HG02588 (cell line): ENCODE measurements at regions not wholly inside any gene's neighbourhood (a gene's known extent, or its start where the extent isn't known, plus 50 kb on each side); places are given as distances from the start of the nearest gene placed in this dataset.

Source experiments
- ATAC-seq: cut with Tn5 transposase; IDR thresholded peaks from one replicate; pipeline ENCODE4 v1.9.1; 2021; ENCODE audit warnings: mild to moderate bottlenecking, moderate library complexity; ENCODE audit not compliant: unreplicated experiment

DNA sequence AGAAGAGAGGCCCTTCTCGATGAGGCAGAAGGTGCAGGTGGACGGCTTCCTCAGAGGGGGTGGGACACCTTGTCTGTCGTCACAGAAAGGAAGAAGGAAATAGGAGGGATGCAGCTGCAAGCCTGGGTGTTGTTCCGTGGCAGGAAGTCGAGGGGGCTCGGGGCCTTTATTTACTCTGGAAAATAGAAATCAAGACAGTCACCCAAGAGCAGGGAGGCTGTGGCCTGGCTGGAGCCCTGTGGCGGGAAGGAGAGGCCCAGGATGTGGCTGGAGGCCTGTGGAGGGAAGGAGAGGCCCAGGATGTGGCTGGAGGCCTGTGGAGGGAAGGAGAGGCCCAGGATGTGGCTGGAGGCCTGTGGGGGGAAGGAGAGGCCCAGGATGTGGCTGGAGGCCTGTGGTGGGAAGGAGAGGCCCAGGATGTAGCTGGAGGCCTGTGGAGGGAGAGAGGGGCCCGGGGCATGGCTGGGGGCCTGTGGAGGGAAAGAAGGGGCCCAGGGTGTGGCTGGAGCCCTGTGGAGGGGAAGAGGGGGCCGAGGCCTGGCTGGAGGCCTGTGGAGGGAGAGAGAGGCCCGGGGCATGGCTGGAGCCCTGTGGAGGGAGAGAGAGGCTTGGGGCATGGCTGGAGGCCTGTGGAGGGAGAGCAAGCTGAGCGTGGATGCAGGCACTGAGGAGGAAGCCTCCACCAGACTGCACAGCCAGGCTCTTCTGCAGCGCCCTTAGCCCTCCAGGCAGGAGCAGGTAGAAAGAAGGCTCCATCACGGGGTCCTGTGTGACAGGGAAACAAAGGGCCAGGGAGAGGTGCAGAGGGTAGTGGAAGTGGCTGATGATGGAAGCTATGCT lies 97.3 kb upstream of the SFMBT2 start:
- no peak for ATAC-seq

DNA sequence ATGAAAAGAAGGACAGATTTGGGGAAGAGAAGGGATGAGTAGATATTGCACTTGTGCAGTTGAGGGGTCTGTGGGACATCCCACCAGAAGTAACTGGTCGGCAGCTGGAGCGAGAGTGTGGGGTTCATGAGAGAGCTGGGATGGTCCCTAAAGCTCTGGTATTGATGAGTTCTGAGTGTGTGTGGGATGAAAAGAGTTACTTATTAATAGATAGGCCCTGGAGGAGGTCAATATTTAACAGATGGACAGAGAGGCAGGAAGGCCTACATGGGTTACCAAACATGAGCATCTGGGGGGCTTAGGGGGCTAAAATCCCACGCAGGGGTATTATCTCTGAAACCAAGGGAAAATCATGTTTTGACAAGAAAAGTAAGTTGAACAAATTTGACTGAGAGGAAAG lies 95.7 kb upstream of the SFMBT2 start:
- ATAC-seq, result no peak

DNA sequence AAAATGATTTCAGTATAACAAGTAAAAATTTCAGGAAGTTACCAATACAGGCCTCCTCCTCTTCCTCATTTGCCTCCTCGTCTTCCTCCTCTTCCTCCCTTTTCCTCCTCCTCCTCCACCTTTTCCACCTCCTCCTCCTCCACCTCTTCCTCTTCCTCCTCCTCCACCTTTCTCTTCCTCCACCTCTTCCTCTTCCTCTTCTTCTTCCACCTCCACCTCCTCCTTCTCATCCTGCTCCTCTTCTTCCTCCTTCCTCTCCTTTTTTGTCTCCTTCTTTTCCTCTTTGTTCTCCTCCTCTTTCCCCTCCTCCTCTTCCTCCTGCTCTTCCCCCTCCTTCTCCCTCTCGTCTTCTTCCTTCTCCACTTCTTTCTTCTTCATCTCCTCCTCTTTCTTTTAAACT lies 94.4 kb upstream of the SFMBT2 start:
- no peak for ATAC-seq

DNA sequence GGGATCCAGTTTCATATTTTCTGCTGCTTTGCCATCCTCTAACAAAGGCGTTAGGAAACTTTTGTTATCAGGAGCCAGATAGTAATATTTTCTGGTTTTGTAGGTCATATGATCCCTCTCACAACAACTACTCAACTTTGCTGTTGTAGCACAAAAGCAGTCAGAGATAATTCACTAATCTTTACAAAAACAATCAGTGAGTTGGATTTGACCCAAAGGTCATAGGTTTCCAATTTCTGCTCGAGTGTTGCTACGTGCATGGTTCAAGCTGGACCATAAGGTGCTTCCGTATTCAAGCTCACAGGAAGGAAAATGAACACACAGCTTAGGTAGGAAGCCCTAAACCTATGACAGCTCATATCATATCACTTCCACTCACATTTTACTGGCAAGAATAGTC lies 92.4 kb upstream of the SFMBT2 start:
- no peak for ATAC-seq

DNA sequence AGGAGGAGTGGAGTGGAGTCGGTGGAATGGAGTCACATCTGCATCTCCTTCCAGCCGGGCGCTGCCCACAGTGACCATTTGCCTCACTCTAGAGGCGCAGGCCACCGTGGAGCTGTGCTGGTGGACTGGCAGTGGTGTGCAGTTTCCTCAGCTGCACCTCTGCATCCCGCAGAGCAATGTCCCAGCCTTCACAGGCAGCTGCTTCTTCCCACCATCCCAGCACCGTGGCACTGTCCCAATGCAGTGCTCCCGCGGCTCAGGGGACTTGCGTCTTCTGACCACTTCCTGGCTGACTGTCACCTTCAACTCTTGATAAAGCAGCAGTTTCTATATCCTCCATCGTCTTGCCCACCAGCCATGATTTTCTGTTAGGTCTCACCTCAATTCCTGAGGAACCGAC lies 90.3 kb upstream of the SFMBT2 start:
- ATAC-seq, result no peak

DNA sequence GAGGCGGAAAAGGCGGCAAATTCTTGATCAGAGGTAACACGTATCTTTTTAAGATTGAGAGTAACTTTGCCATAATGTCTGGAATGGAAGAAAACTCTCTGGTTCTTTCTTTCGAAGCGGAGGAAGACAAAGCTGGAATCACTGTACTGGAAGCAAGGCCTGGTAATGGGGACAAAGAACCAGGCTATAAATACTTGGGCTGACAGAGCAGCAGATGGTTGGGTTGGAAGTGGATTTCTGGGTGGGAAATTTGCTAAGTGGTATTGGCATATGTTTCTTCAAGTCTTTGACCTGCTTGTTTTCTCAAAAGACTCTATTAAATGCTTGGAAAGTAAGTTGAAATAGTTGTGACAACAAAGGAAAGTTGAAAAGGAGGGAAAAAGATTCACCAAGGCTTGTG lies 87.3 kb upstream of the SFMBT2 start:
- no peak for ATAC-seq

DNA sequence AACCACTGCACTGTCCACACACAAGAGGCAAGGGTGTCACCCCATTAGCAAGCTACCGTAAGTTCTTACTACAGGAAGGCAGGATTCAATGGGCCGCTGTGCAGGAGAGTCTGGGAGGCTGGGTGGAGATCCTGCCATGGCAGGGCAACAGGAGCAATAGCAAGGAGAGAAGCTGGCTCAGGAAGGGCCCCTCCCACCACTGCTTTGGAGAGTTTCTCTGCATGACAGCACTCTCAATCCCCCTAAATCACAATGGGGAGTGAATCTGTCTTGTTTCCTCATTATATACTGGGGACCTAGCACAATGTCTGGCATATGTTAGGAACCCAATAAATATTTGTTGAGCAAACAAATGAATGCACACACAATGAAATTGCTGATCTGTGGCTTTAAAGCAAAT lies 83.2 kb upstream of the SFMBT2 start:
- no peak for ATAC-seq

DNA sequence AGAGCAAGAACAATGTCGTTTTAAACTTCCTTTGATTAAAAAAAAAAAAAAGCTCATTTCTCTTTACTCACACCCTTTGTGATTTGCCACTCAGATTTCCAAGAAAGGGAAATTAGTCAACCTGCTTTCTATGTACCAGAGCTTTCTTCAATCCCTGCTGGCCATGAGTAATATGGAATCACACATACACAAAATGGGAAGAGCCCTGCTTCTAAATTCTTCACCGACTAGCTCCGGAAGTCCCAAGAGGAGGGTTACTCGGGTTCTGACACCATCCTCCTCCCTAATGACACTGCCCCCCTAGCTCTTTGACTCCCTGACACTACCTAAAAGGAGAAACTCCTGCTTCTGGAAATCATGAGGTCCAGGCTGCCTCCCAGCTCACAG lies 81.8 kb upstream of the SFMBT2 start:
- peak; percentile 26 for ATAC-seq

DNA sequence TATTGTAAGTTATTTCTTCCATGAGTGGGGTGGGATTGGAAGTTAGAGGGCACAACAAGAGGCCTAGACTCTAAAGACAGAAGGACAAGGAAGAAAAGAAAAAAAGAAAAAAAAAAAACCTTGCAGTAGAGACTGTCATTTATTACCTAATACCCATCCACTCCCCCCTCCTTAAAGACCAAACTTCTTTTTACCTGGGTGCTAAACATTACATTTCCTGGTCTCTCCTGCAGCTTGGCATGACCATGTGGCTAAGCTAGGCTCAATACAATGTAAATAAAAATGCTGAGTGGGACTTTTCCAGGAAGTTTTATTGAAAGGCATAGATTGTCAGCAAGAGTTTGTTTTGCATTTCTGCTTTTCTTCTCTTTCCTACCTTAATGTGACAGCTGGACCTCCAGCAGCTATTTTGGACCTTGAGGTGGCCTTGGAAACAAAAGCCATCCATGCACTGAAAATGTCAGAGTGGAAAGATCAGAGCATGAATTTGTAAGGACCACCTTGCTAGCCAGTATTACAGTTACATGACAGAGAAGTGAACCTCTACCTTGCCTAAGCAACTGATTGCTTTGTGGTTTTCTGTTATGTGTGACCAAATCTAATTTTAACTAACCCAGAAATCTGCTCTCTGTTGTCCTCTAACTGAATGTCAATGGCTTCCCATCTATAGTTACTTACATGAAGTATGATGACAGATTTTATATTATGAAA lies 81.3 kb upstream of the SFMBT2 start:
- ATAC-seq, result peak; percentile 89

DNA sequence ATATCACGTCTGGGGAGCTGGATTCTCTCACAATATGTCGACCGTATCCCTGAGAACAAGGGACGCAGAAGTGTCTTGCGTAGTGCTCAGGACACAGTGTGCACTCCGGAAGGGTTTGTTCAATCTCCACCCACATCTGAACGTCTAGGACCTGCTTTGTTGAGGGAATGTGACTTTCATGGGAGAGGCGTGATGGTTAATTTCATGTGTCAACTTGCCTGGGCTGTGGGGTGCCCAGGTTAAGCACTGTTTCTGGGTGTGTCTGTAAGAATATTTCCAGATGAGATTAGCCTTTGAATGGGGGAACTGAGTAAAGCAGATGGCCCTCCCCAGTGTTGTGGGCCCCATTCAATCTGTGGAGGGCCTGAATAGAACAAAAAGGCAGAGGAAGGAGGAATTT lies 80.4 kb upstream of the SFMBT2 start:
- no peak for ATAC-seq

DNA sequence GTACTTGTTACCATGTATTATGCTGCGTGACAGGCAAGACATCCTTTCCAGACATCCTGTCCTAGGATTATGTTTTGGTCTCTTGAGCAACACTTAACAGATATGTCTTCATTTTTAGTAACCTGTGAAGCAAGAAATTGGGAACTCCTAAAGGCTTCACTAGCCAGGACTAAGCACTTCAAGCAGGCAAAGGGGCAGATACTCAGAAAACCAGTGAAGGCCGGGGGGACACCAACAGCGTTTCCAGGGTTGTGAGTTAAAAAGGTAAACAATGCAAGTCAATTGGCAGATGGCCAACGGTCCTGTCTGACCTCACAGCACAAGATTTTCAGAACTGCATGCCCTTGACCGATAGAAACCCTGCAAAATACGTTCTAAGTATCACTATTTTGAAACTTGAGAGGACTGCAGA lies 77.6 kb upstream of the SFMBT2 start:
- no peak for ATAC-seq

DNA sequence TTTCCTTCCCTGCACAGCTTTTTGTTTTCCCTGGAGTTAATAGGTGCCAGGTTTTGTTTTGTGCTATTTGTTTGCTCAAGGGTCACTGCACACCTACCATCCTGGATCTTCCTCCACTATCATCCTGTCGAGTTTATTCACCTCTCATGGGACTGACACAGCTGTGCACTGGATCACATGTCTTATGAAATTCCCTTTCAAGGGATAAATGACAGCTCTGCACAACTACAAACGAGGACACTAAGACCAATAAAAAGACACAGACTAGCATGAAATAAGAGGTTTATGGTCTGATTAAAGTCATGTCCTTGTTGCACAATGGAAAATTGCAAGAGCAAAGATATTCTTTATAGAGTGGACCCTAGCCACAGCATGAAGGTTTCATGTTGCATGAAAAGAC lies 76.7 kb upstream of the SFMBT2 start:
- ATAC-seq, result no peak

DNA sequence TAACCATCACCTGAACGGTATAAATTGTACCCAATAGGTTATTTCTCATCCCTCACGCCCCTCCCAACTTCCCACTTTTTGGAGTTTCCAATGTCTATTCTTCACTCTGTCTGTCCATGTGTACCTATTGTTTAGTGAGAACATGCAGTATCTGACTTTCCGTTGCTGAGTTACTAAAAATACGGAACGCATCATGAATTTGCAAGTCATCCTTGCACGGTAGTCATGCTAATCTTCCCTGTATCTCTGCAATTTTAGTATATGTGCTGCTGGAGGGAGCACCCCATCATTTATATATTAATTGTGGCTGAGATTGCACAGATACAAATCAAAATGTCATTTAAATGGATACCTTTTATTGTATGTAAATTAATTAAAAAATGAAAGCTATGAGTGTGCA lies 75.7 kb upstream of the SFMBT2 start:
- ATAC-seq, result no peak

DNA sequence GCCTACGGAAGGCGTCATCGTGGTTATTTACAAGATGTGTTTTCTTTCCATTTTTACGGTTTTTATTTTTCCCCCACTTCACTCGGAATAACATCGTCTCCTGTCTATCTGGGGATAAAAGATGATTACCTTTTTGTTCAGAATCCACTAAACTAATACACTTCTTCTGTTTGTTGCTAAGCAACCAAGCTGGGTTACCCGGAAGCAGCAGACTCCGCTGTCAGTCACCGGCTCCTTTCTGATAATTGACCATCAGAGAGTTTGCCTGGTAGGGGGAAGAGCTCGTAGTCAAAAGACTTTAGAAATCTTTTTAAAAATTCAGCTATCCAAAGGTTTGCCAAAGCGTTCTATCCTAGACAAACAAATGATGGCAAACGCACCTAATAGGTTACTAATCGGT lies 75.0 kb upstream of the SFMBT2 start:
- no peak for ATAC-seq

DNA sequence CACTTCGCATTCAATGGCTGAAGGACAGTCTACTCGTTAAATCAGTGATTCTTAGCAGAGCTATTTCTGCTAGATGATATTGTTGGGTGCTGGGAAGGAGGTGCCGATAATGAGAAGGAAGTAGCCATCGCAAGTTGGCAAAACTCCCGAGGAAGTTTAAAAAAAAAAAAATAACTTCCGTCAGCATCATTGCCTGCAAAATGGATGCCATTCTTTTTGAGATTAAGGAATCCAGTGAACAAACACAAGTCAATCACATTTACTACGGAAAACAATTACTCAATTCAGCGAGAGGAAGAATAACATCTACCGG lies 74.4 kb upstream of the SFMBT2 start:
- no peak for ATAC-seq

DNA sequence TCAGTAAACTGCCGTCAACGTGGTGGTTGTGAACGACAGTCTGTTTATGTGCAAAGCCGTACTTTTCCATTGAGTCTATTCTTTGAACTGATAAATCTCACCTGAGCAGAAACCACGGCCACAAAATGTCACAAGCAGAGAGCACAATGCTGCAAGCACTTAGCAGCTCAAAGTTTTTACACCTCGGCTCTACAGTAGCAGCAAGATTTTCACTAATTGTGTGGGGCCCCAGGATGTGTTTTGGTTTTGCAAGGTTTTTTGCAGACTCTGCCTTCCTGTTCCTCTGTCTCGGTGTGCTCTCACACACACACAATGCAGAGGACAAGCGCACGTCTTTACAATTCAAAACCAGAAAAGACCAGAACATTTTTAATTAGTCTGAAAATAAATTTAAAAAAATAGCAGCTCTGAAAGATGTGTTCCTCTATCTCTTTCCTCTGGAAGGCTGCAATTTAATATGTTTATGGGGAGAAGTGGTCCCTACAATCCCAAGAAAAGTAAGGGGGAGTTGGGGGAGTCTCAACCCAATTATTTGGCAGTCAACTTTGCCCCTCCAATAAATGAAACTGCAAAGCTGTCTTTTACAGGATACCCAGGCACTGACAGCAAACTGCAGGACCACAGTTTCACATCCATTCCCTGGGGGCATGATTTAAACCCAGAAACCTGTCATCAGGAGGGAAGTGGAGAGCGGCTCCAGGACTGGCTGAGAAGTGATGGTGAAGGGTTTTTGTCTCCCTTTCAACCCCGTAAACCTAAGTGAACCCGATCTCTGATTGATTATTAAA lies 73.8 kb upstream of the SFMBT2 start:
- peak; percentile 66 for ATAC-seq

DNA sequence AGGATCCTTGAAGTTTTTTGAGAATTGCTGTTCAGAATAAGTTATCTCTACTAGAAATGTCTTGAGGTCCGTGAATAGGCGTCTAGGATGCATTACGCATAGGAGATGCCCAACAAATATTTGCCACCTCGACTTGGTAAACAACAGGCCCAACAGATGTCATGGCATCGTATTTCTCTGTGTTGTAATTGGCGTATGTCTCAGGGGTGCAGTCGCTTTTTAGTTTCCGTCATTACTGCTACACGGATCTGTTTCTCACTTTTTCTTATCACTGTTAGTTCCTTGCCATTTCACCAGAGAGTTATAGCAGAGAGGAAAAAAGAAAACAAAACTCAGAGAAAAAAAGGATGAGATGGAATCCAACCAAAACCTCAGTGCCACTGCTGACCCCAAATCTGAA lies 73.0 kb upstream of the SFMBT2 start:
- ATAC-seq, result no peak

DNA sequence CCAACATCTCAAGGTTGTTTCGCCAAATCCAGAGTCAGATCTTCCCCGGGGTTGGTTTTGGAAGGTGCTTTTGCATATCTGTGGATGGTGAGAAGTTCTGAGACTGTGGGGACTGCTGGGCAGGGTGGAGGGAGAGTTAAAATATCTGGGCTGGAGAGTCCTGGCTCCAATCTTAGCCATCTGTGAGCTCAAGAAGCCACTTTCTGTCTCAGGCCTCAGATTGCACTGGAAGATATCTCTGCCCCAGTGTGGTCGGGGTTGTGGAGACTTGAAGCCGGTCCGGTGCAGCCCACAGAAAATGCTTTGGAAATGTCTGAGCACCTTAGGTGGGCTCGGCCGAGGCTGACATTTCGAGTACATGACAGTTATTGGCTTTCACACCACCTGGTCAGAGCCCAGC lies 72.2 kb upstream of the SFMBT2 start:
- no peak for ATAC-seq

DNA sequence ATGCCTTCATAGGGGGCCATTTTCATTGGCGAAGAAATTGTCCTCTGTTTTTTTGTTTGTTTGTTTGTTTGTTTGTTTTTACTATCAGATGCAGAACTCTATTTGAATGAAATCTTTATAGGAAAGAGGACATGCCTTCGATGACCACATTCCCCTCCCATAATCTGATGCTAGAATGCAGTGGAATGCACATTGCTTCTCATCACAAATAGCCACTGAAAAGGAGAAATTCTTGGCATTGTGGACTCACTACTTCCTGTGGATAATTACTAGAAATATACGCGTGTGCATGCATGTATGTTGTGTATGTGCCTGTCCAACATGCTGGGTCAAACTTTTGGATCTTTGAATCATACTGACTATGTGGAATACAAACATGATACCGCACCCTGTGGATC lies 70.5 kb upstream of the SFMBT2 start:
- no peak for ATAC-seq

DNA sequence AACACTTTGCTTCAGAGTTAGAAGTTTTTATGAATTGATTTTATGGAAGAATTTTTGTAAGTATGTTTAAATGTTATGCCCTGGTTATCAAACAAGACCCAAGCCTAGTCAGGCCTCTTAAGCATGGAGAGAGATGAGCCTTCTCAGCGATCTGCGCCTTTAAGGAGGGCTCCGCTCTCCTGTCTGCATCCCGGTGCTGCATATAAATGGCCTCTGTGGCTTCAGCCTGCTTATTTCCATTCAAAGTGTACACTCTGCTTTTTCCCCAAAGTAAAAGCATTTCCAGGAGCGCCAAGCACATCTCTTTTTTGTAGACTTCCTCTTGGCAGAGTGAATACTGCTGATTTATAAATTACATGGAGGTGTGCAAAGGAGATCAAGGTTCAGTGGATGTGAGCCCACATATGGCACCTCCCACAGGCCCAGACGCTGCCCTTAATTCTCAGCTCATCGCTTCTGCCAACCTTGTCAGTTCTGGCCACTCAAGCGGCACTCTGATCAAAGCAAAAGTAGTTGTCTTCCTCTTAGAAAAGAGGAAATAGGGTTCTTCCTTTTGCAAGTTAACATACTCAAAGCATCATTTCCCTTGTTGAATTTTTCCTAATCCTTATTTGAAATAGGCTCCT lies 70.0 kb upstream of the SFMBT2 start:
- ATAC-seq, result peak; percentile 42

DNA sequence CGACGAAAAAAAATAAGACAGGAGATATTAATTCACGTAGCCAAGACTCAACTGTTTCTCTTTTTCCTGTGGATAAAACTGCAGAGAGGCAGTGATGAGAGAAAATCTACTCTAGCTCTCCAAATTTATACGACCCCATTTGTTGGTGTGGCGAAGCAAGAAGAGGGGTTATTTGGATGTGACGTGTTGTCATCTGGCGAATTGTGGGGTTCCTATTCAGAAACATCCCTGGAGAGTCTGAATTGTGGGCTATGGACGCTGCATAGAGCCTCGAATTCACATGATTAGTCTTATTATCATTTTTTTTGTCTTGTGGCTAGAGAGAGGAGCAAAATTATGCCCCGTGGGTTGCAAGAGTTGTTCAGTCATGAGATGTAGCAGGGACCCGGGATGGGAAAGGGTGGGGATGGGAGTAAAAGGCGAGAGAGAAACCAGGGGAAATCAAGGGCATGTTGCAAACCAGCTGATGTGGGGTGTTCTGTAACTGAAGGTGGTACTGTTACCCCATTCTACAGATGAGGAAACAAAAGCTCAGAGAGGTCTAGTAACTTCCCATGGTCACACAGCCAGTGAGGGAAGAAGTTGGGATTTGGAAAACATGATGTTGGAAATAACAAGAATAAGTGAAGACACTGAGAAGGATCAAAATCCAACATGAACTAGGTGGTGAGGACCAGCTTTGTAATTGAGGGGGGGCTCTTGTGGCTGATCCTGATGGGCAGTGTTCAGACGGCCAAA lies 69.2 kb upstream of the SFMBT2 start:
- ATAC-seq, result no peak
